ENCODE measurements at regions not wholly inside any gene's neighbourhood (a gene's known extent, or its start where the extent isn't known, plus 50 kb on each side); places are given as distances from the start of the nearest gene placed in this dataset.

GRCh38 chr4:154911608-154912098 lies 130.6 kb downstream of the RBM46 start:
- TF ChIP-seq POLR2A (IDR thresholded peaks at IDR 0.05) = no peak
- TF ChIP-seq POLR2AphosphoS5 (IDR thresholded peaks at IDR 0.05) = no peak
- TF ChIP-seq, protein P1, sequence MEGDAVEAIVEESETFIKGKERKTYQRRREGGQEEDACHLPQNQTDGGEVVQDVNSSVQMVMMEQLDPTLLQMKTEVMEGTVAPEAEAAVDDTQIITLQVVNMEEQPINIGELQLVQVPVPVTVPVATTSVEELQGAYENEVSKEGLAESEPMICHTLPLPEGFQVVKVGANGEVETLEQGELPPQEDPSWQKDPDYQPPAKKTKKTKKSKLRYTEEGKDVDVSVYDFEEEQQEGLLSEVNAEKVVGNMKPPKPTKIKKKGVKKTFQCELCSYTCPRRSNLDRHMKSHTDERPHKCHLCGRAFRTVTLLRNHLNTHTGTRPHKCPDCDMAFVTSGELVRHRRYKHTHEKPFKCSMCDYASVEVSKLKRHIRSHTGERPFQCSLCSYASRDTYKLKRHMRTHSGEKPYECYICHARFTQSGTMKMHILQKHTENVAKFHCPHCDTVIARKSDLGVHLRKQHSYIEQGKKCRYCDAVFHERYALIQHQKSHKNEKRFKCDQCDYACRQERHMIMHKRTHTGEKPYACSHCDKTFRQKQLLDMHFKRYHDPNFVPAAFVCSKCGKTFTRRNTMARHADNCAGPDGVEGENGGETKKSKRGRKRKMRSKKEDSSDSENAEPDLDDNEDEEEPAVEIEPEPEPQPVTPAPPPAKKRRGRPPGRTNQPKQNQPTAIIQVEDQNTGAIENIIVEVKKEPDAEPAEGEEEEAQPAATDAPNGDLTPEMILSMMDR (IDR thresholded peaks at IDR 0.05) = no peak
- TF ChIP-seq EP300 (IDR thresholded peaks at IDR 0.05) = no peak
